IPS-NIHi11 (cell line): ENCODE measurements at regions not wholly inside any gene's neighbourhood (a gene's known extent, or its start where the extent isn't known, plus 50 kb on each side); places are given as distances from the start of the nearest gene placed in this dataset.
"Not testable (repeated sequence)": the region's sequence is repeated elsewhere in the genome, so short reads cannot be mapped to it uniquely, and the experiment has no call there.

Experiments used
- DNase-seq: peaks from one replicate; pipeline ENCODE4 v3.0.0; 2012; ENCODE audit warnings: mixed read lengths, low spot score

GRCh38 chr9:32200896-32201295 is 183.5 kb upstream of the ACO1 start:
- no peak for DNase-seq

DNA sequence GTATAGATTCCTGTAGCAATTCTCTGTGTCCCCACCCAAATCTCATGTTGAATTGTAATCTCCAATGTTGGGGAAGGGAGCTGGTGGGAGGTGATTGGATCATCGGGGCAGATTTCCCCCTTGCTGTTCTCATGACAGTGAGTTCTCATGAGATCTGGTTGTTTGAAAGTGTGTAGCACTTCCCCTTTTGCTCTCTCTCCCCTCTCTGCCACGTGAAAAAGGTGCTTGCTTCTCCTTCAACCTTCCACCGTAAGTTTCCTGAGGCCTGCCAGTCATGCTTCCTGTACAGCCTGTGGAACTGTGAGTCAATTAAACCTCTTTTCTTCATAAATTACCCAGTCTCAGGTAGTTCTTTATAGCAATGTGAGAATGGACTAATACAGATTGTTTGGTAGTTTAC is 175.3 kb upstream of the ACO1 start:
- DNase-seq = not testable (repeated sequence)

- DNase-seq = no peak
These were observed 166.2 kb upstream of the ACO1 start for GRCh38 chr9:32218100-32218767.

- DNase-seq = no peak
These were observed 163.7 kb upstream of the ACO1 start for GRCh38 chr9:32220750-32221149.

GRCh38 chr9:32234451-32234850 is 150.0 kb upstream of the ACO1 start:
- DNase-seq = no peak

DNA sequence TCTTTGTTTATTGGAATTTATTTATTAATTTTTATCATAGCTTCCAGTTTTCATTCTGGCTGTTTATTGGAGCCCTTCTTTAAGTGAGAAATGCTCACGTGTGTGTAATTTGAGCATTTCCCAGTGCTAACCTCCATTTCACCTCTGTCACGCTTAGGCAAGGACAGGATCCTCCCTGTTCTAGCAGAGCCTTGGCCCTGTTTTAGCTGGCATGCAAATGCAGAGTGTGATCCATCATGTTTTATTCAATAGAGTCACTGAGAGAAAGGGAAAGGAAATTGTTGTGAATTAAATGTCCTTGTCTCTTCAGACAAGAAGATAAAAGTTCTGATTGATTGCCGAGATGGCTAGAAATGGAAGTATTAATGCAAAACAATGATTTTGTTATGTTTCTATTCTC is 137.3 kb upstream of the ACO1 start:
- DNase-seq = no peak

GRCh38 chr9:32248189-32248712 is 136.2 kb upstream of the ACO1 start:
- DNase-seq = no peak

- DNase-seq = peak; percentile 64
These were observed 132.9 kb upstream of the ACO1 start for GRCh38 chr9:32251539-32251938.

GRCh38 chr9:32253731-32254130 is 130.7 kb upstream of the ACO1 start:
- DNase-seq = no peak

- DNase-seq = no peak
These were observed 129.4 kb upstream of the ACO1 start for GRCh38 chr9:32255026-32255425.

- no peak for DNase-seq
These were observed 126.0 kb upstream of the ACO1 start for GRCh38 chr9:32258482-32258881.

DNA sequence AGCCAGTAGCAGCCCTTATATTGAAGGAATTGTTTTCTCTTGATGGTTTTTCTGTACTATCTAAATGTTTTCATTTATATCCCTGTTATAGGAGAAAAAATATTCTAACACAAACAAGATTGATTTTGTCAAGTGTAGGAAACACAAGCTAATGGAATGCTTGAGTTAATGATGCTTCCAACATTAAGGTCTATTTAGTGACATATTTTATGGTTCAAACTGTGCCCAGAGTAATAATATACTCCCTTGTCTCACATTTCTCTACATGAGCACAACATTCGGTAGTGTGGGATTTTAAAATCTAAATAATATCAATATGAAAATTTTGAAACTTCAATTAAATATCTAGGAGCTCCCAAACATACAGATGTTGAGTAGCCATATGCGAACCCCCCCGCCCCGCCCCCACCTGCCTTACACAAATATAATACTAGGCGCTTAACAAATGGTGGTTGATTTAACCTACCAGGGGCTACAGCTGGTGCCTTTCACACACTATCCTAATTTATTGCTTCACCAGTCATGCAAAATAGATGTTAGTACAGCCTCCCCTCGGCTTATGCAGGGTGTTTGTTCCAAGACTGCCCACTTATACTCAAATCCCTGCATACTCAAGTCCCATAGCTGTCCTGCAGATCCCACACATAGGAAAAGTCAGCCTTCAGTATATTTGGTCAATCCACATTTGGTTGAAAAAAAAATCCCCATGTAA is 124.1 kb upstream of the ACO1 start:
- DNase-seq = no peak

GRCh38 chr9:32264170-32264864 is 120.1 kb upstream of the ACO1 start:
- peak; percentile 43 for DNase-seq

GRCh38 chr9:32265037-32265436 is 119.4 kb upstream of the ACO1 start:
- no peak for DNase-seq

DNA sequence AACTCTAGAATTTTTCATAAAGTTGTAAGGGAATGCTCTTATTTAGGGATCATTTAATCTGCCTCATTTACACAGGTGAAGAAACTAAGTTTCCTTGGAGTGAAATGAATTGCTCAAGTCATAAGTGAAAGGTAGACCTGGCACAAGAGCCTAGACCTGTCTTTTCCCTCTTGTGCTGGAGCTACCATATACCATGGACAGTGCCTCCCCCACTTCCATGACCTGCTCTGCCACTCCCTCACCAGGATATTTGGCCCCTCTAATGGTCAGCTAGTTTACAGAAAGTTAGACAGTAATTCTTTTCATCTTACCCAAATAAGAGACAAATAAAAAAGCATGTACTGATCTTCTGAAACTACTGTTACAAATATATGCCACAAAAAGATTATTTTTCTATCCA is 105.5 kb upstream of the ACO1 start:
- no peak for DNase-seq

DNA sequence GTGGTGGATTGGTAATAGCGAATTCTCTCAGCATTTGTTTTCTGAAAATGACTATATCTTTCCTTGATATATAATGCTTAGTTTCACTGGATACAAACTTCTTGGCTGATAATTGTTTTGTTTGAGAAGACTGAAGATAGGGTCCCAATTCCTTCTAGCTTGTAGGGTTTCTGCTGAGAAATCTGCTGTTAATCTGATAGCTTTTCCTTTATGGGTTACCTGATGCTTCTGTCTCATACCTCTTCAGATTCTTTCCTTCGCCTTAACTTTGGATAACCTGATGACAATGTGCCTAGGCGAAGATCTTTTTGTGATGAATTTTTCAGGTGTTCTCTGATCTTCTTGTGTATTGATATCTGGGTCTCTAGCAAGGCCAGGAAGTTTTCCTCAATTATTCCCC is 94.7 kb upstream of the ACO1 start:
- no peak for DNase-seq

- no peak for DNase-seq
These were observed 93.1 kb upstream of the ACO1 start for GRCh38 chr9:32291370-32291769.

DNA sequence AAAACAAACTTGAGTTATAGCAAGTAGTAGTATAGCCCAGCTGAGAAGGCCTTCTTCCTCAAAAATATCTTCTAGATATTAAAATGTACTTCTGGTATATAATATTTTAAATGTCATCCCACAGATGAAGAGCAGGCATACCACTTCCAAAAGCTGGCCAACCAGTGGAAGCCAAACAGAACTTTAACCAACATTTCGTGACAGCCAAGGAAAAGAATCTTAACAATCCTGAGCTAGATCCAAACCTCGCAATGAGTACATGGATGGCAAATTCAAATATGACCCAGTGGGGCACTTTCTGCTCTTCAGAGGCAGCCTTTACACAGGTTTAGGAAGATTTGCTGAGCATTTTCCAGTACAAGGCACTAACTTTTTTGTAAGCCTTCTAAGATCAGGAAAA is 91.8 kb upstream of the ACO1 start:
- DNase-seq = no peak

GRCh38 chr9:32293091-32293490 is 91.4 kb upstream of the ACO1 start:
- DNase-seq = no peak

GRCh38 chr9:32294106-32294505 is 90.3 kb upstream of the ACO1 start:
- no peak for DNase-seq

GRCh38 chr9:32300373-32300772 is 84.1 kb upstream of the ACO1 start:
- no peak for DNase-seq

DNA sequence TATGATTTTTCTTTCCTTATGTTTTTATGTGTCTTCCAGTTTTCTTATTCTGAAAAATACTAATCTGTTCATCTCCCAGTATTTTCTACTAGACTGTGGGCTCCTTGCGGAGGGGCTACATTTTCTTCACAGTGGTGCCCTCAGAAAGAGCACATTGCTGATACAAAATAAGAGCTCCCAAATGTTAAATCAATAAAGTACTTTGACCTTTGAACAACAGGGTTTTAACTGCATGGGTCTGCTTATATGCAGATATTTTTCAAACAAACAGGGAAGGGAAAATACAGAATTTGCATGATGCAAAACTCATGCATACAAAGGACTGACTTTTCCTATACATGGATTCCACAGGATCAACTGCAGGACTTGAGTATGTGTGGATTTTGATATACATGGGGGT is 79.9 kb upstream of the ACO1 start:
- no peak for DNase-seq

- DNase-seq = no peak
These were observed 78.4 kb upstream of the ACO1 start for GRCh38 chr9:32306006-32306405.
